ENCODE measurements at regions not wholly inside any gene's neighbourhood (a gene's known extent, or its start where the extent isn't known, plus 50 kb on each side); places are given as distances from the start of the nearest gene placed in this dataset.

- no peak for TF ChIP-seq CTCF (IDR thresholded peaks at IDR 0.05; ENCODE audit: low read depth, low read length)
- H3K4me3 ChIP-seq (replicated peaks in 1 of 2; ENCODE audit: low read depth in 2 of 2, low read length in 2 of 2) = no peak overlapping the region
- DNase-seq (ENCODE audit: low read depth in 2 of 2) = no peak
Measured at GRCh38 chr2:82282111-82282882, 1977.7 kb upstream of the LRRTM1 start.

GRCh38 chr2:82279367-82279766 is 1974.8 kb upstream of the LRRTM1 start:
- H3K4me3 ChIP-seq (replicated peaks in 1 of 2; ENCODE audit: low read depth in 2 of 2, low read length in 2 of 2) = no peak overlapping the region
- no peak for TF ChIP-seq CTCF (IDR thresholded peaks at IDR 0.05; ENCODE audit: low read depth, low read length)
- no peak for DNase-seq (ENCODE audit: low read depth in 2 of 2)

- TF ChIP-seq CTCF (IDR thresholded peaks at IDR 0.05; ENCODE audit: low read depth, low read length) = no peak
- no peak for DNase-seq (ENCODE audit: low read depth in 2 of 2)
- H3K4me3 ChIP-seq (replicated peaks in 1 of 2; ENCODE audit: low read depth in 2 of 2, low read length in 2 of 2) = no peak overlapping the region
Measured at GRCh38 chr2:82278416-82278815, 1973.9 kb upstream of the LRRTM1 start.

- no peak overlapping the region for H3K4me3 ChIP-seq (replicated peaks in 1 of 2; ENCODE audit: low read depth in 2 of 2, low read length in 2 of 2)
- DNase-seq (ENCODE audit: low read depth in 2 of 2) = no peak
- TF ChIP-seq CTCF (IDR thresholded peaks at IDR 0.05; ENCODE audit: low read depth, low read length) = no peak
Measured at GRCh38 chr2:82275599-82275998, 1971.0 kb upstream of the LRRTM1 start.

- no peak overlapping the region for H3K4me3 ChIP-seq (replicated peaks in 1 of 2; ENCODE audit: low read depth in 2 of 2, low read length in 2 of 2)
- DNase-seq (ENCODE audit: low read depth in 2 of 2) = no peak
- TF ChIP-seq CTCF (IDR thresholded peaks at IDR 0.05; ENCODE audit: low read depth, low read length) = no peak
Measured at GRCh38 chr2:82268446-82268845, 1963.9 kb upstream of the LRRTM1 start.

DNA sequence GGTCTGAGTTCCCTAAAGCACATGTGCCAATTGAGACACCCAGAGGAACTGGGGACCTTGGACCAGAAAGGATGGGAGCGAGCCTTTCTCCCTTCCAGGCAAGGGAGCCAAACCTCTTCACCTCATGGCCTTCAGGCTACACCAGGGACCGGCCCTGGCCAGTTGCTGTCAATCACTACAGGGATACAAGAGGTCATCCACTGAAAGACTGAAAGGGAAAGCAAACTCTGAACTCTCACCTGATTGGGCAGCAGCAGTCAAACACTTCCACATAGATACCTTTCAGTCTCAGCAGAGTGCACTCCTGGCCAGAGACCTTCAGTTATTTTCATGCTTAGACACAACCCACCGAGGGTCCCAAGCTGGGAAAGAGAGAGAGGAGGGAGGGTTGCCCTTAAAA is 1956.0 kb upstream of the LRRTM1 start:
- no peak overlapping the region for H3K4me3 ChIP-seq (replicated peaks in 1 of 2; ENCODE audit: low read depth in 2 of 2, low read length in 2 of 2)
- DNase-seq (ENCODE audit: low read depth in 2 of 2) = no peak
- no peak for TF ChIP-seq CTCF (IDR thresholded peaks at IDR 0.05; ENCODE audit: low read depth, low read length)

- no peak overlapping the region for H3K4me3 ChIP-seq (replicated peaks in 1 of 2; ENCODE audit: low read depth in 2 of 2, low read length in 2 of 2)
- no peak for TF ChIP-seq CTCF (IDR thresholded peaks at IDR 0.05; ENCODE audit: low read depth, low read length)
- no peak for DNase-seq (ENCODE audit: low read depth in 2 of 2)
Measured at GRCh38 chr2:82259551-82259950, 1955.0 kb upstream of the LRRTM1 start.
